CD14-positive monocyte (primary cell): ENCODE measurements at regions not wholly inside any gene's neighbourhood (a gene's known extent, or its start where the extent isn't known, plus 50 kb on each side); places are given as distances from the start of the nearest gene placed in this dataset.

Experiments used
- DNase-seq, 3 donors: peaks; one replicate each; pipeline ENCODE4 v3.0.0-alpha.2; 2011 to 2022
- H2AFZ ChIP-seq: 2 replicates; pipeline ENCODE4 v1.6.0; 2012; ENCODE audit warnings: mild to moderate bottlenecking, low read depth, low read length, inconsistent platforms; ENCODE audit not compliant: insufficient read depth, poor library complexity, severe bottlenecking
- H3K27ac ChIP-seq, 2 donors: 1 replicate in 1 of 2; 2 replicates in 1 of 2; pipeline ENCODE4 v1.5.1; 2012 to 2013; ENCODE audit warnings: low read length in 2 of 2, control low read depth in 1 of 2, inconsistent platforms in 1 of 2, low read depth in 1 of 2, mild to moderate bottlenecking in 1 of 2
- H3K27me3 ChIP-seq, 2 donors: one replicate each; pipeline versions ENCODE4 v1.6.0 to v1.6.1; 2011 to 2013; ENCODE audit warnings: low read length in 2 of 2; ENCODE audit not compliant: control insufficient read depth in 2 of 2, insufficient read depth in 2 of 2
- H3K36me3 ChIP-seq, 2 donors: replicated peaks in 1 of 2; 1 replicate in 1 of 2; 2 replicates in 1 of 2; pipeline versions ENCODE4 v1.5.1 to v1.6.1; 2012 to 2013; ENCODE audit warnings: low read length in 2 of 2, control low read depth in 1 of 2, inconsistent platforms in 1 of 2, mild to moderate bottlenecking in 1 of 2; ENCODE audit not compliant: insufficient read depth in 2 of 2, control insufficient read depth in 1 of 2
- H3K4me1 ChIP-seq, 2 donors: 1 replicate in 1 of 2; 2 replicates in 1 of 2; pipeline versions ENCODE4 v1.5.1 to v1.6.1; 2012 to 2013; ENCODE audit warnings: low read length in 2 of 2, control low read depth in 1 of 2, inconsistent platforms in 1 of 2, mild to moderate bottlenecking in 1 of 2, moderate library complexity in 1 of 2; ENCODE audit not compliant: insufficient read depth in 2 of 2, control insufficient read depth in 1 of 2
- H3K4me2 ChIP-seq: replicated peaks from 2 replicates; pipeline ENCODE3; 2012; ENCODE audit warnings: low read length, moderate library complexity, mild to moderate bottlenecking; ENCODE audit not compliant: poor library complexity, severe bottlenecking; ENCODE audit errors: extremely low read depth
- H3K4me3 ChIP-seq, 3 experiments: fragments of 200-600 bp in 1 of 3; sonication (generic) in 1 of 3; replicated peaks in 1 of 3; 1 replicate in 2 of 3; 2 replicates in 1 of 3; pipeline ENCODE4 v1.5.1; 2011 to 2013; ENCODE audit warnings: low read length in 3 of 3, mild to moderate bottlenecking in 3 of 3, control low read depth in 2 of 3, low read depth in 2 of 3, inconsistent platforms in 1 of 3, moderate library complexity in 1 of 3
- H3K79me2 ChIP-seq: 2 replicates; pipeline ENCODE4 v1.6.0; 2012; ENCODE audit warnings: mild to moderate bottlenecking, control low read depth, inconsistent platforms, low read length, moderate library complexity; ENCODE audit not compliant: insufficient read depth
- H3K9ac ChIP-seq: 2 replicates; pipeline ENCODE4 v1.6.0; 2017; ENCODE audit warnings: low read length, mild to moderate bottlenecking; ENCODE audit not compliant: insufficient read depth, poor library complexity, severe bottlenecking
- H3K9me3 ChIP-seq, 2 donors: replicated peaks in 1 of 2; 1 replicate in 1 of 2; 2 replicates in 1 of 2; pipeline versions ENCODE4 v1.5.1 to v1.6.1; 2012 to 2013; ENCODE audit warnings: low read length in 2 of 2, control low read depth in 1 of 2; ENCODE audit not compliant: control insufficient read depth in 1 of 2, insufficient read depth in 1 of 2
- H4K20me1 ChIP-seq: 2 replicates; pipeline ENCODE4 v1.6.0; 2012; ENCODE audit warnings: mild to moderate bottlenecking, low read length, control low read depth, moderate library complexity; ENCODE audit not compliant: insufficient read depth
- H3K27ac Mint-ChIP-seq, 7 donors: one replicate each; pipeline ENCODE4 v1.8.0; 2020; ENCODE audit warnings: mild to moderate bottlenecking in 7 of 7, mixed read lengths in 7 of 7, moderate library complexity in 6 of 7, inconsistent platforms in 2 of 7
- H3K27me3 Mint-ChIP-seq, 3 donors: one replicate each; pipeline ENCODE4 v1.8.0; 2021 to 2022; ENCODE audit warnings: low read depth in 3 of 3, mild to moderate bottlenecking in 3 of 3, mixed read lengths in 3 of 3, moderate library complexity in 3 of 3, inconsistent platforms in 1 of 3
- H3K36me3 Mint-ChIP-seq, 2 donors: one replicate each; pipeline ENCODE4 v1.8.0; 2020; ENCODE audit warnings: mixed read lengths in 2 of 2, inconsistent platforms in 1 of 2, mild to moderate bottlenecking in 1 of 2
- H3K4me1 Mint-ChIP-seq: one replicate; pipeline ENCODE4 v1.8.0; 2020; ENCODE audit warnings: mild to moderate bottlenecking, mixed read lengths
- H3K4me3 Mint-ChIP-seq, 2 donors: one replicate each; pipeline ENCODE4 v1.8.0; 2020; ENCODE audit warnings: mild to moderate bottlenecking in 2 of 2, mixed read lengths in 2 of 2, moderate library complexity in 1 of 2
- H3K9me3 Mint-ChIP-seq, 7 donors: one replicate each; pipeline ENCODE4 v1.8.0; 2020 to 2022; ENCODE audit warnings: mixed read lengths in 7 of 7, mild to moderate bottlenecking in 6 of 7, moderate library complexity in 6 of 7, inconsistent platforms in 2 of 7
- WGBS: methylation state at CpG from one replicate; pipeline ENCODE4 v1.1.5; 2013; ENCODE audit warnings: missing lambda C conversion rate; ENCODE audit not compliant: insufficient coverage; 5-methylcytosine and 5-hydroxymethylcytosine counted together
- intact Hi-C, 2 donors: fragments of 100-400 bp; cut with micrococcal nuclease; formaldehyde crosslinking; loops; one replicate each; pipeline versions ENCODE4 v1.15.0 to v1.15.1; 2023
- TF ChIP-seq, protein P1 (sequence below): fragments of 200-600 bp; IDR thresholded peaks from one replicate; pipeline ENCODE4 v1.8.0; 2022; ENCODE audit warnings: antibody characterized with exemption, mild to moderate bottlenecking

DNA sequence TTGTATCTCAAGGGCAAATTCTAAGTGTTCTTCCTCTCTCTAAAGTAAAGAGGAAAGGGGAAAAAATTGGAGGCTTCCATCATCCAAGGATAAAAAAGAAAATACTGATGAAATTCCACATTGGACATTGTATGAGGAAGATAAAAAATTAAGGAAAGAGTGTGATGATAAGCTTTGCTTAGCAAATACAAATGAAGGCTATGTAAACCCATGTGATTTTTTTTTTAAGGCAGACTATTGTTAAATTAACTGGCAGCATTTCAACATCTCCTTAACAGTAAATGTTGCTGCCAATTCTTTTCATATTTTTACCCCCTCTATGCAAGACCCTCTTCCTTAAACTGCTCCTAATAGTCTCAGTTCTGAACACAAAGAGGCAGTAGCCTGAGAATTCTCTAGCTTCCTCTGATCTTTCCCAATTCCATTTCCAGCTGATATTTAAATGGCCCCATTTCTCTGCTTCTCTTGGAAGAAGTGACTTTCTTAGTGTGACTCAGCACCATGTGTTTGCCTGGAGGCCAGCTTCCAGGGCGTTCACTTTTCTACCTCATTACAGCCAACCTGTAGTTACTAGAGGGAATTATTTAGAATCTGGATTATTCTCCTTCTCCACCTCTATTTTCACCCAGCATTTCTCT lies 159.7 kb downstream of the TLE1 start:
- TF ChIP-seq, protein P1, sequence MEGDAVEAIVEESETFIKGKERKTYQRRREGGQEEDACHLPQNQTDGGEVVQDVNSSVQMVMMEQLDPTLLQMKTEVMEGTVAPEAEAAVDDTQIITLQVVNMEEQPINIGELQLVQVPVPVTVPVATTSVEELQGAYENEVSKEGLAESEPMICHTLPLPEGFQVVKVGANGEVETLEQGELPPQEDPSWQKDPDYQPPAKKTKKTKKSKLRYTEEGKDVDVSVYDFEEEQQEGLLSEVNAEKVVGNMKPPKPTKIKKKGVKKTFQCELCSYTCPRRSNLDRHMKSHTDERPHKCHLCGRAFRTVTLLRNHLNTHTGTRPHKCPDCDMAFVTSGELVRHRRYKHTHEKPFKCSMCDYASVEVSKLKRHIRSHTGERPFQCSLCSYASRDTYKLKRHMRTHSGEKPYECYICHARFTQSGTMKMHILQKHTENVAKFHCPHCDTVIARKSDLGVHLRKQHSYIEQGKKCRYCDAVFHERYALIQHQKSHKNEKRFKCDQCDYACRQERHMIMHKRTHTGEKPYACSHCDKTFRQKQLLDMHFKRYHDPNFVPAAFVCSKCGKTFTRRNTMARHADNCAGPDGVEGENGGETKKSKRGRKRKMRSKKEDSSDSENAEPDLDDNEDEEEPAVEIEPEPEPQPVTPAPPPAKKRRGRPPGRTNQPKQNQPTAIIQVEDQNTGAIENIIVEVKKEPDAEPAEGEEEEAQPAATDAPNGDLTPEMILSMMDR, result no peak
- Mint-ChIP-seq H3K27ac (no peak overlapping the region), H3K9me3 (no peaks in the 10 kb centered on the region), H3K4me3 (no peak overlapping the region), H3K27me3 (peaks cover 0 to 5% (median 2%) of the 10 kb centered on the region in 3 donors), H3K36me3 (no peaks in the 10 kb centered on the region), H3K4me1 (peaks cover 7% of the 10 kb centered on the region)
- Histone ChIP-seq H3K4me3 (no peak overlapping the region), H3K27ac (no peak overlapping the region), H2AFZ (no peak overlapping the region), H3K27me3 (no peaks in the 10 kb centered on the region), H3K36me3 (no peaks in the 10 kb centered on the region), H4K20me1 (no peaks in the 10 kb centered on the region), H3K4me2 (no peak overlapping the region), H3K79me2 (no peaks in the 10 kb centered on the region), H3K9ac (no peak overlapping the region), H3K4me1 (no peaks in the 10 kb centered on the region), H3K9me3 (no peaks in the 10 kb centered on the region)
- WGBS, result no CpG with 5 or more reads among the region's 1 CpG
- peak in 1 of 3 donors; percentile 4 for DNase-seq
- intact Hi-C loops, result no loop called here

DNA sequence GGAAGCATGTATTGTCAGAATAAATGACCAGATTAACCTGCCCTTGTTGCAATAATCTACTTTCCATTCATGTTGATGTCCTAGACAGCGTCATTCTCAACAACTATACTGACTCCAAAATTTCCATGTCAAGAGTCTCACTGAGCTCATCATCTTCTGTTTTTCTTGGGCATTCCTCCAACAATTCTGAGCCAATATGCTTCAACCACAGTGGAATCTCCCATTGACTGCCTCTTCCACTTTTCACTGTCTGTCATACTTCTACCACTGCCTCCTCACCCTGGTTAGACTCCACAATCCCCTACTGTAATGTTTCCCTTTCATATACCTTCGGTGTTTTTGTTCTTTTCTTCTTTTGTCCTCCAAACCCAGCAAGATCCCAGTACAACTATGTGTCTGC lies 162.8 kb downstream of the TLE1 start:
- Histone ChIP-seq H3K79me2 (no peaks in the 10 kb centered on the region), H3K9me3 (no peaks in the 10 kb centered on the region), H3K4me2 (no peak overlapping the region), H3K4me1 (no peaks in the 10 kb centered on the region), H3K9ac (no peak overlapping the region), H3K4me3 (no peak overlapping the region), H3K36me3 (no peaks in the 10 kb centered on the region), H4K20me1 (no peaks in the 10 kb centered on the region), H2AFZ (no peak overlapping the region), H3K27ac (no peak overlapping the region), H3K27me3 (no peaks in the 10 kb centered on the region)
- TF ChIP-seq, protein P1, result no peak
- intact Hi-C loops, result no loop called here
- H3K4me3 Mint-ChIP-seq, result no peak overlapping the region
- H3K27me3 Mint-ChIP-seq, result peaks cover 0 to 2% (median 2%) of the 10 kb centered on the region in 3 donors
- WGBS, result 100% methylated on average over 2 of the region's 2 CpGs
- H3K36me3 Mint-ChIP-seq, result no peaks in the 10 kb centered on the region
- no peak overlapping the region for H3K27ac Mint-ChIP-seq
- peaks cover 0 to 2% (median 0%) of the 10 kb centered on the region in 7 donors for H3K9me3 Mint-ChIP-seq
- no peak for DNase-seq
- H3K4me1 Mint-ChIP-seq, result peaks cover 16% of the 10 kb centered on the region
